HEK293 (cell line): ENCODE measurements at regions not wholly inside any gene's neighbourhood (a gene's known extent, or its start where the extent isn't known, plus 50 kb on each side); places are given as distances from the start of the nearest gene placed in this dataset.

Experiments
- CTCF ChIA-PET: fragments of 350-600 bp; formaldehyde crosslinking; extraction: SDS; loops from one replicate; lab custom pipeline; 2021; ENCODE audit warnings: antibody characterized with exemption; lab: Yijun Ruan, JAX
- POLR2A ChIA-PET: fragments of 300-600 bp; formaldehyde crosslinking; extraction: SDS; loops from one replicate; lab custom pipeline; 2020; ENCODE audit warnings: antibody characterized with exemption, inconsistent platforms; lab: Yijun Ruan, JAX
- H3K27ac ChIP-seq: fragments of 200-500 bp; sonication (Bioruptor generic); 2 replicates; pipeline ENCODE4 v1.5.1; 2014; ENCODE audit warnings: low read depth, low read length, control low read depth, inconsistent platforms; ENCODE audit errors: extremely low read depth
- H3K36me3 ChIP-seq, 2 experiments: fragments of 200-500 bp in 1 of 2; sonication (Bioruptor generic) in 1 of 2; 1 replicate in 1 of 2; 2 replicates in 1 of 2; pipeline ENCODE4 v1.5.1; 2014 to 2017; ENCODE audit warnings: inconsistent platforms in 2 of 2, low read length in 2 of 2; ENCODE audit not compliant: control insufficient read depth in 2 of 2, insufficient read depth in 1 of 2
- H3K4me1 ChIP-seq: fragments of 200-500 bp; sonication (Bioruptor generic); 2 replicates; pipeline ENCODE4 v1.5.1; 2014; ENCODE audit warnings: mild to moderate bottlenecking, low read length, inconsistent platforms; ENCODE audit not compliant: control insufficient read depth, insufficient read depth
- H3K4me3 ChIP-seq: 2 replicates; pipeline ENCODE4 v1.5.1; 2011; ENCODE audit warnings: low read depth, mild to moderate bottlenecking, control low read depth, low read length, moderate library complexity
- H3K9me3 ChIP-seq: fragments of 200-500 bp; sonication (Bioruptor generic); 2 replicates; pipeline ENCODE4 v1.5.1; 2014; ENCODE audit warnings: low read depth, low read length, inconsistent platforms; ENCODE audit not compliant: control insufficient read depth, insufficient read depth
- GLIS2 ChIP-seq: fragments of 450-650 bp; formaldehyde crosslinking; IDR thresholded peaks from 2 replicates; pipeline ENCODE4 v1.5.1; 2016; ENCODE audit warnings: missing biosample characterization, missing genetic modification characterization
- HOXA7 ChIP-seq: sonication (generic); formaldehyde crosslinking; IDR thresholded peaks from 2 replicates; pipeline ENCODE4 v1.8.1; 2022; ENCODE audit warnings: missing genetic modification reagents, borderline replicate concordance
- INSM2 ChIP-seq: fragments of 450-650 bp; formaldehyde crosslinking; IDR thresholded peaks from 2 replicates; pipeline ENCODE4 v1.5.1; 2016; ENCODE audit warnings: missing biosample characterization, missing genetic modification characterization
- SCRT1 ChIP-seq: fragments of 450-650 bp; formaldehyde crosslinking; IDR thresholded peaks from 2 replicates; pipeline ENCODE4 v1.5.1; 2016; ENCODE audit warnings: missing biosample characterization, missing genetic modification characterization, borderline replicate concordance
- ZBTB1 ChIP-seq: fragments of 450-650 bp; formaldehyde crosslinking; IDR thresholded peaks from 2 replicates; pipeline ENCODE4 v1.5.1; 2016; ENCODE audit warnings: missing biosample characterization, missing genetic modification characterization
- ZFP37 ChIP-seq: fragments of 450-650 bp; formaldehyde crosslinking; IDR thresholded peaks from 2 replicates; pipeline ENCODE4 v1.5.1; 2016; ENCODE audit warnings: missing biosample characterization, missing genetic modification characterization
- ZNF169 ChIP-seq: fragments of 450-650 bp; formaldehyde crosslinking; IDR thresholded peaks from 2 replicates; pipeline ENCODE4 v1.5.1; 2016; ENCODE audit warnings: missing biosample characterization, missing genetic modification characterization
- ZNF184 ChIP-seq: fragments of 450-650 bp; IDR thresholded peaks from 2 replicates; pipeline ENCODE4 v1.5.1; 2018; ENCODE audit warnings: missing biosample characterization, mild to moderate bottlenecking, missing genetic modification characterization
- ZNF26 ChIP-seq: fragments of 450-650 bp; formaldehyde crosslinking; IDR thresholded peaks from 2 replicates; pipeline ENCODE4 v1.5.1; 2016; ENCODE audit warnings: missing biosample characterization, missing genetic modification characterization
- ZNF274 ChIP-seq, 2 experiments: fragments of 200-500 bp in 1 of 2; fragments of 450-650 bp in 1 of 2; sonication (Bioruptor generic) in 1 of 2; formaldehyde crosslinking in 1 of 2; IDR thresholded peaks; 2 replicates each; pipeline versions ENCODE4 v1.5.1 to v1.6.1; 2014 to 2016; ENCODE audit warnings: borderline replicate concordance in 1 of 2, inconsistent platforms in 1 of 2, low read length in 1 of 2, missing biosample characterization in 1 of 2, missing genetic modification characterization in 1 of 2
- ZNF341 ChIP-seq: fragments of 450-650 bp; formaldehyde crosslinking; IDR thresholded peaks from 2 replicates; pipeline ENCODE4; 2016; ENCODE audit warnings: low read depth, missing biosample characterization, missing genetic modification characterization
- ZNF549 ChIP-seq: fragments of 450-650 bp; IDR thresholded peaks from 2 replicates; pipeline ENCODE4 v1.5.1; 2018; ENCODE audit warnings: missing biosample characterization, missing genetic modification characterization, mild to moderate bottlenecking, inconsistent platforms, moderate library complexity
- ZNF561 ChIP-seq: fragments of 450-650 bp; IDR thresholded peaks from 2 replicates; pipeline ENCODE4 v1.5.1; 2018; ENCODE audit warnings: missing biosample characterization, missing genetic modification characterization, borderline replicate concordance
- ZNF571 ChIP-seq: fragments of 450-650 bp; formaldehyde crosslinking; IDR thresholded peaks from 2 replicates; pipeline ENCODE4 v1.5.0; 2017; ENCODE audit warnings: missing biosample characterization, missing genetic modification characterization
- ZNF654 ChIP-seq: fragments of 450-650 bp; formaldehyde crosslinking; IDR thresholded peaks from 2 replicates; pipeline ENCODE4 v1.5.1; 2016; ENCODE audit warnings: low read depth, missing biosample characterization, missing genetic modification characterization
- ZNF785 ChIP-seq: fragments of 450-650 bp; formaldehyde crosslinking; IDR thresholded peaks from 2 replicates; pipeline ENCODE4 v1.5.1; 2016; ENCODE audit warnings: missing biosample characterization, missing genetic modification characterization
- ZNF792 ChIP-seq: fragments of 450-650 bp; formaldehyde crosslinking; IDR thresholded peaks from 2 replicates; pipeline ENCODE4 v1.5.1; 2016; ENCODE audit warnings: missing biosample characterization, missing genetic modification characterization
- ZSCAN16 ChIP-seq: fragments of 450-650 bp; formaldehyde crosslinking; IDR thresholded peaks from 2 replicates; pipeline ENCODE4 v1.5.1; 2016; ENCODE audit warnings: missing biosample characterization, missing genetic modification characterization
- ZSCAN23 ChIP-seq: fragments of 450-650 bp; formaldehyde crosslinking; IDR thresholded peaks from 2 replicates; pipeline ENCODE4 v1.5.1; 2016; ENCODE audit warnings: missing biosample characterization, missing genetic modification characterization
- ZSCAN4 ChIP-seq: fragments of 450-650 bp; formaldehyde crosslinking; IDR thresholded peaks from 2 replicates; pipeline ENCODE4 v1.5.1; 2017; ENCODE audit warnings: missing biosample characterization, missing genetic modification characterization

GRCh38 chr2:64327129-64327509, 126.8 kb upstream of the LGALSL start (continued):
- TF ChIP-seq ZNF571 (tag by site-specific recombination): no peak

DNA sequence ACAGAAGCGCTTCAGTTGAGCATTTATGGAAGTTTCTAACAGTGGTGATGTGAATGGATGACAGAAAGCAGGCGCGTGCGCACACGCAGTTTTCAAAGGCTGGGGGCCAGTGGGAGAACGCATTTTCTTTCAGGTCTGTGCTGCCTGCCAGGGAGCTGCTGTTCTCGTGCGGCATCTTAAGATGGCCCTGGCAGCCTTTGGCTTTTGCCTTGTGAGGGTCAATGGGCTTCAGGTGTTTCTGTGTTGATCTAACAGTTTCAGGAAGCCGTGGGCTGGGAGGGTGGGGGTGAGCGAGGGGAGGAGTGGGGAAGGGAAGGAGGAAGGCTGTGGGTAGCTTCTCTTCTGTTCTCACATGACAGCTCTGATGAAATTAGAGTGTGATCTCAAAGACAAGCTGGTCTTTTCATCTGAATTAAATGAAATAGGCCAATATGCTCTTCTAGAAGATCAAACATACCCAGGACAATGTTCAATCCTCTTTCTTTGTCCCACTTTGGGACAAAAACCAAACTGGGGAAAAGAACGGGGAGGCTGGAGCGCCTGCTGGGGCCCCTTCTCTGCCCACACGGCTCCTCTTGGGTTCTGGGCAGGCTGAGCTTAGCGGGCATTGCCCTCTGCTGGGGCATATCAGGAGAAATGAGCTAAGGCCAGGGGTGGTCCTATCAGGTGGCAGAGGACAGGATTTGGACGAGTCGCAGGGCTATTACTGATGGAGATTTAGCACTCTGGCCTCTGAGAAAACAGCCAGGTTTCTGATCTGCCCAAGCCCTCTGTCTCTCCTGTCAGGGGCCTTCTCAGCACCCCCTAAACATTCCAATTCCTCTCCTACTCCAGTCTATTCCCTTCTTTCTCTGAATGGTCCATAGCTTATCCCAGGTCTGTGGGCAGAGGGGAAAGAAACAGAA, 126.2 kb upstream of the LGALSL start:
- TF ChIP-seq ZSCAN4 (tag by site-specific recombination) (no peak), ZSCAN23 (tag by site-specific recombination) (no peak)
- no peaks in the 10 kb centered on the region for H3K36me3 ChIP-seq
- no peak overlapping the region for H3K4me3 ChIP-seq
- no peaks in the 10 kb centered on the region; the same call in 1 of the 2 replicates for H3K4me1 ChIP-seq
- no peak overlapping the region for H3K27ac ChIP-seq
- CTCF ChIA-PET: interaction anchor here (0.5 to 7.3 kb wide), 13 partner anchors 10 to 617 kb away, joined by 3 to 155 read pairs (median 3); no protein-coding TSS in a partner anchor
- H3K9me3 ChIP-seq: no peaks in the 10 kb centered on the region
- POLR2A ChIA-PET: no interaction called here

GRCh38 chr2:64328415-64328722, 125.6 kb upstream of the LGALSL start:
- TF ChIP-seq GLIS2 (tag by site-specific recombination): no peak
- TF ChIP-seq ZNF792 (tag by site-specific recombination): no peak
- TF ChIP-seq ZNF26 (tag by site-specific recombination): no peak
- no peak for TF ChIP-seq ZNF169 (tag by site-specific recombination)
- TF ChIP-seq ZNF654 (tag by site-specific recombination): no peak
- TF ChIP-seq HOXA7 (CRISPR knock-in tag): no peak
- no peak for TF ChIP-seq ZBTB1 (tag by site-specific recombination)
- no peak for TF ChIP-seq ZNF785
- no peak for TF ChIP-seq ZNF549 (tag by site-specific recombination)
- no peak for TF ChIP-seq ZNF341
- no peak for TF ChIP-seq ZNF274 (IDR thresholded peaks at IDR 0.05; ENCODE audit: low read length)
- no peak for TF ChIP-seq ZNF274 (tag by site-specific recombination; IDR thresholded peaks at IDR 0.05; ENCODE audit: borderline replicate concordance)
- TF ChIP-seq ZFP37 (tag by site-specific recombination): no peak
- Histone ChIP-seq H3K27ac (no peak overlapping the region), H3K36me3 (no peaks in the 10 kb centered on the region), H3K9me3 (no peaks in the 10 kb centered on the region), H3K4me3 (no peak overlapping the region), H3K4me1 (no peaks in the 10 kb centered on the region; the same call in 1 of the 2 replicates)
- ChIA-PET POLR2A (no interaction called here), CTCF (interaction anchor here (0.6 to 7.3 kb wide), 10 partner anchors 11 to 617 kb away, joined by 3 to 155 read pairs (median 3); no protein-coding TSS in a partner anchor)

DNA sequence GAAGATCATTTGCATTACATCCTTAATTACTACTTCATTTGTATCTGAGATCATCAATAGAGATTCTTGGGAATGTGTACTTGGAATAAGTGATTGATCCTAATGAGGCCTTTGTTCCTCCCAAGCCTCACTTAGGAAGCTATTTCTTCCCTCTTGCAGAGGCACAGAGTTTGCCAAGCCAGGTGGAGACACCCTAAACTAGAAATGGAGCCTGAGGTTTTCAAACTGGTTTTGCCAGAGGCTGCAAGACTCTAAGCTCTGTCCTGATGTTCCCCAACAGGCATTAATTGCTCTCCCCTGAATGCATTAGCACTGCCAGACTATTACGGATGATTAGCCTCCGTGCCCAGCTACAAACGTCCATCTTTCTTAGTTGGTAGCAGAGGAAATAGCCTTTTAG, 125.2 kb upstream of the LGALSL start:
- no peak overlapping the region for H3K27ac ChIP-seq
- CTCF ChIA-PET: interaction anchor here (0.7 to 7.3 kb wide), 9 partner anchors 16 to 560 kb away, joined by 3 to 155 read pairs (median 5); no protein-coding TSS in a partner anchor
- H3K9me3 ChIP-seq: no peaks in the 10 kb centered on the region
- POLR2A ChIA-PET: no interaction called here
- no peaks in the 10 kb centered on the region for H3K36me3 ChIP-seq
- H3K4me3 ChIP-seq: no peak overlapping the region
- TF ChIP-seq SCRT1 (tag by site-specific recombination) (no peak), INSM2 (tag by site-specific recombination) (no peak), ZNF184 (no peak), ZSCAN16 (no peak), ZNF561 (tag by site-specific recombination) (no peak)
- no peaks in the 10 kb centered on the region; the same call in 1 of the 2 replicates for H3K4me1 ChIP-seq
